Vagina (tissue), 2 donors: ENCODE measurements at regions not wholly inside any gene's neighbourhood (a gene's known extent, or its start where the extent isn't known, plus 50 kb on each side); places are given as distances from the start of the nearest gene placed in this dataset.

ENCODE experiments used
- POLR2A ChIP-seq, 2 donors: fragments of 450-650 bp; IDR thresholded peaks; one replicate each; pipeline ENCODE4 v1.6.1; 2017; ENCODE audit warnings: antibody characterized with exemption in 2 of 2, mild to moderate bottlenecking in 2 of 2, moderate library complexity in 2 of 2
- POLR2AphosphoS5 ChIP-seq, 2 donors: sonication (generic); formaldehyde crosslinking; IDR thresholded peaks; one replicate each; pipeline ENCODE4 v1.9.0; 2017; ENCODE audit warnings: antibody characterized with exemption in 2 of 2, mild to moderate bottlenecking in 2 of 2, low read depth in 1 of 2; ENCODE audit not compliant: insufficient read depth in 1 of 2
- TF ChIP-seq, protein P1 (sequence below), 3 experiments: fragments of 450-650 bp in 2 of 3; fragments of 200-600 bp in 1 of 3; sonication (generic) in 1 of 3; IDR thresholded peaks; one replicate each; pipeline ENCODE4 v1.5.1; 2017 to 2019; ENCODE audit warnings: antibody characterized with exemption in 3 of 3, mild to moderate bottlenecking in 2 of 3, moderate library complexity in 2 of 3

DNA sequence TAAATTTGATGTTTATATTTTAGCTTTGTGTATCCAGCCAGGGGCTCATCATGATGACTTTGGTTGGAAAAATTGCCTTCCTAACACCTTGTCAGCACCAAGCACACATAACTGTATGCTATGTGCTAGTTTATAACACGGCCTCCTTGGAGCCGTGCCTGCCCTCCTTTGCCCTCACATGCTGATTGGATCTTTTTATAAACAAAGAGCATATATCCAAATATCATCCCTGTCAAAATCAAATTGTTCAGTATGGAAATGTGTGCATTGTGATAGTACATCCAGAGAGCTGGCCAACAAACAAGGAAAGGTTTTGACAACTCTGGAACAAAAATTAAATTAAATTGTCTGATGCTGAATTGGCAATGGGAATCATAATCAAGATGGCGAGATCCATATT lies 241.5 kb downstream of the DCDC2C start:
- TF ChIP-seq, protein P1, sequence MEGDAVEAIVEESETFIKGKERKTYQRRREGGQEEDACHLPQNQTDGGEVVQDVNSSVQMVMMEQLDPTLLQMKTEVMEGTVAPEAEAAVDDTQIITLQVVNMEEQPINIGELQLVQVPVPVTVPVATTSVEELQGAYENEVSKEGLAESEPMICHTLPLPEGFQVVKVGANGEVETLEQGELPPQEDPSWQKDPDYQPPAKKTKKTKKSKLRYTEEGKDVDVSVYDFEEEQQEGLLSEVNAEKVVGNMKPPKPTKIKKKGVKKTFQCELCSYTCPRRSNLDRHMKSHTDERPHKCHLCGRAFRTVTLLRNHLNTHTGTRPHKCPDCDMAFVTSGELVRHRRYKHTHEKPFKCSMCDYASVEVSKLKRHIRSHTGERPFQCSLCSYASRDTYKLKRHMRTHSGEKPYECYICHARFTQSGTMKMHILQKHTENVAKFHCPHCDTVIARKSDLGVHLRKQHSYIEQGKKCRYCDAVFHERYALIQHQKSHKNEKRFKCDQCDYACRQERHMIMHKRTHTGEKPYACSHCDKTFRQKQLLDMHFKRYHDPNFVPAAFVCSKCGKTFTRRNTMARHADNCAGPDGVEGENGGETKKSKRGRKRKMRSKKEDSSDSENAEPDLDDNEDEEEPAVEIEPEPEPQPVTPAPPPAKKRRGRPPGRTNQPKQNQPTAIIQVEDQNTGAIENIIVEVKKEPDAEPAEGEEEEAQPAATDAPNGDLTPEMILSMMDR (IDR thresholded peaks at IDR 0.05): no peak
- TF ChIP-seq POLR2AphosphoS5 (IDR thresholded peaks at IDR 0.05; ENCODE audit: insufficient read depth in 1 of 2, low read depth in 1 of 2): no peak
- no peak for TF ChIP-seq POLR2A (IDR thresholded peaks at IDR 0.05)
